GM21367 (cell line): ENCODE measurements at regions not wholly inside any gene's neighbourhood (a gene's known extent, or its start where the extent isn't known, plus 50 kb on each side); places are given as distances from the start of the nearest gene placed in this dataset.
"Not testable (repeated sequence)": the region's sequence is repeated elsewhere in the genome, so short reads cannot be mapped to it uniquely, and the experiment has no call there.

Experiments used
- ATAC-seq: cut with Tn5 transposase; IDR thresholded peaks from one replicate; pipeline ENCODE4 v1.9.1; 2021; ENCODE audit not compliant: unreplicated experiment

DNA sequence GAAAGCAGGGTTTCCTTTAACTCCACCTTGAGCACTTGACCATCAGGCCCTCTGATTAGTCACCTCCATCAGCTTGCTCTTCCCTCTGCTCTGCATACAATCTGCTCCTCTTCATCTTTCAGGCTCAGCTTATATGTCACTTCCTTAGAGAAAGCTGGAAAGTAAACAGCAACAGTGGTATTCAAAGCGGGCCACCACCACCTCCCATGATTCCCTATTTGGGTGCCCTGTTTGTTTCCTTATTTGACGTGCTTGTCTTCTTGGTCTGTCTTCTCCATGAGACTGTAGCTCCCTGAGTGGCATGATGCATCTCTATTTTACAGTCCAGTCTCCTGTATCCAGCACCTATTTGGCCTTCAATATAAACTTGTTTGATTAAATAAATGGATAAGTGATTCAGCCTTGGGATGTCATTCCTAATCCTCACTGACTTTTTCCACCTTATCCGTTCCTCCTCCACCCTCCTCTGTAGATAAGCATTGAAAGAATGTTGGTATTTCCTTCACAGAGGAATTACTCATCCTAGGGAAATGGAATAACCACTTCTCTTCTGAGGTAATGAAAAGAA is 102.8 kb upstream of the SGK1 start:
- ATAC-seq, result no peak

DNA sequence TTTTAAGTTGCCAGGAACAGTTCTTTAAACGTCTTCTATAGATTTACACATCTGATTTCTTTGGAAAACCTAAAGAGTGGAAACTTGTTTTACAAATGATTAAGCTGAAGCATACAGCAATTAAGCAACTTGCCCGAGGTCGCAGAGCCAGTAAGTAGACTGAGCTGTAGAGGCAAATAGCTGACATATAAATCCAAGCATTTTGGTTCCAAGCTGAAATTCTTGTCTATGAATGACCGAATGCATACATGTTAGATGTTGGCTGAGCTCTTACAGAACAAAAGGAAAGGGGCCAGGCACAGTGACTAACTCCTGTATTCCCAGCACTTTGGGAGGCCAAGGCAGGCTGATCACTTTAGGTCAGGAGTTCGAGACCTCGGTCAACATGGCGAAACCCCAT is 101.8 kb upstream of the SGK1 start:
- no peak for ATAC-seq

DNA sequence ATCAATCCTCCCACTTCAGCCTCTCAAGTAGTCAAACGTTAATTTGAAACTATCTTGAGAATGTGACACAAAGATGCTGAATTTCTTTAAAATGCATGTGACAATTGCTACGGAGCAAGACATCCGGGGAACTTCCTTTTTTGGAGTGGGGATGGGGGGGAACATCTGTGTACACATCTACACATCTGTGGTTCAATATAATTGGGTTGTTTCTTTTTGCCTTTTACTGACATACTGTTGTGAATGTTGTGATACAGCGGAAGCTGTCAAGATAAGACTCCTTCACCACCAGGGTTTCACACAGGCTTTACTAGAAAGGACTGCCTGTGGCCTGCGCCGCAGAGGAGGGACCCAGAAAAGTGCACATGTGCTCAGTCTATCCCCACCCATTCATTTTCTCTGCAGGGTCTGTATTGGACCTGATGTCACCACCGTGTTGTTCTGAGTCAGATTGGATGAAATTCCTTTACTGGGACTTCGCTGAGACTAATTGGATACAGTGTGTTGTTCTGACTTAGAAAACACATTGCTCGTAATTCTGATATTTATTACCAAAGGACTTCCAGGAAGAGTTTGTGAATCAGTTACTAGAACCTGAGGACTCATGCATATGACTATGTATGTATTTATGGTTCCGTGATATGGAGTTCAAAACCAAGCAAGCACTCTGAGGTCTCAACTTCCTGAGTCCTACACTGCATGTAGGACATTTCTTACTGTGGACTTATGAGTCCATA is 98.7 kb upstream of the SGK1 start:
- ATAC-seq, result no peak

DNA sequence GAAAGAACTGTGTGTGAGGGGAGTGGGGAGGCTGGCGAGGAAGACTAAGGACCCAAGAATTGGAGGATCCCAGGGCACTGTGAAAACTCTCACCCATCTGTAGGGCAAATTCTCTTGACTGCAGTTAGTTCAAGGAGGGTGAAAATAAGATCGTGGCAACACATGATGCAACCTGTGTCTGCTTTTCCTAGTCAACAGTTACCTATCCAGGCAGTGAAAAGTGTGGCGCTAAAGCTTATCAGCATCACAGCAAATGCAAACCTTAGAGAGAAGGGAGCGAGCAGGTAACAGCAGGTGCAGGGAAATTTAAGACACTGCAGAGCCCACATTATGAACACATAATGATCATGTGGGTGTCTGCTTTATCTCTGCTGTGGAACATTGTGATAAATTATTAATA is 97.7 kb upstream of the SGK1 start:
- no peak for ATAC-seq

- no peak for ATAC-seq
Observed at GRCh38 chr6:134415194-134415593, 97.3 kb upstream of the SGK1 start.

DNA sequence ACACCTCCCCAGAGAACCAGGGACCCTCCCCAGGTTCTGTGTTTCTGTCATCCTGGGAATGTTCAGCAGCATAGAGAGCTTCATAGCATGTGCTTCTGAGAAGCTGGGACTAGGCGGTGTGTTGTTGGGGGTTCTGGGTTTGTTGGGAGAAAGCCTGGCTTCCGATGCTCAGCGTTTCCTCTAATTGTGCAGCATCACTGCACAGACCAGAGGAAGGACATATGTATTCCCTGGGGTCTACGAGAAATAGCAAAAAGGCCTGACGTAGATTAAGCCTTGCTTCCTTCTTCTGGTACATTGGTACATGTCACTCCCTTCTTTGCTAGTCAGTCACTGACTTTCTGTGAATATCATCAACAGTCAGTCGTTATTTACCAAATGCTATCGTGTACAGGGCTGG is 96.9 kb upstream of the SGK1 start:
- no peak for ATAC-seq

- ATAC-seq, result no peak
Observed at GRCh38 chr6:134413241-134413643, 95.3 kb upstream of the SGK1 start.

DNA sequence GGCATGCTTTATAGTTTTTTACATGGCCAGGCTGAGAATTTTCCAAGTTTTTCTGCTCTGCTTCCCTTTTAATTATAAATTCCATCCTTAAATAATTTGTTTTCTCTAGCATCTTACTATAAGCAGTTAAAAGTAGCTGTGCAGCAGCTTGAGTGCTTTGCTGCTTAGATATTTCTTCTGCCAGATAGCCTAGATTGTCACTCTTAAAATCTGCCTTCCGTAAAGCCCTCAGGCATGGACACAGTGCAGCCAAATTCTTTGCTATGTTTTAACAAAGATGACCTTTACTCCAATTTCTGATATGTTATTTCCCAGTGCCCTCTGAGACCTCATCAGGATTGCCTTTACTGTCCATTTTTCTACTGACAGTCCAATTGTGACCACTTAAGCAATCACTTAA is 92.6 kb upstream of the SGK1 start:
- no peak for ATAC-seq

- ATAC-seq, result no peak
Observed at GRCh38 chr6:134407791-134408190, 89.9 kb upstream of the SGK1 start.

DNA sequence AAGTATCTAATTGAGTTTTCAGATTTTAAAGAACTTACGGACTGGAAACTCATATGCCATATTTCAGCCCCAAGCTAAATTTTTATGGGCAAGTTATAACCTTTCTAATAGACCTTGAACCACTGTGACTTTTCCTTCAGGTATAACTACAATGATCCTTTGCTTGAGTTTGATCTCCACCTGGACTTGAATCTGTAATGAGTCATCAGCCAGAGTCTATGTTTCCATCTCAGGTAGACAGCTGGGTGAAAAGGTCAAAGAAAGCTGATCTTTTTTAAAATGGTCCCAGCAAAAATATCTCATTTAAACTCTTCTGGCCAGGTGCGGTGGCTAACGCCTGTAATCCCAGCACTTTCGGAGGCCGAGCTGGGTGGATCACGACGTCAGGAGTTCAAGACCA is 88.4 kb upstream of the SGK1 start:
- ATAC-seq, result no peak

- ATAC-seq, result no peak
Observed at GRCh38 chr6:134405386-134406087, 87.6 kb upstream of the SGK1 start.

GRCh38 chr6:134403312-134403711 is 85.4 kb upstream of the SGK1 start:
- ATAC-seq, result not testable (repeated sequence)

GRCh38 chr6:134402372-134402984 is 84.6 kb upstream of the SGK1 start:
- ATAC-seq, result no peak

- no peak for ATAC-seq
Observed at GRCh38 chr6:134400941-134401340, 83.0 kb upstream of the SGK1 start.

DNA sequence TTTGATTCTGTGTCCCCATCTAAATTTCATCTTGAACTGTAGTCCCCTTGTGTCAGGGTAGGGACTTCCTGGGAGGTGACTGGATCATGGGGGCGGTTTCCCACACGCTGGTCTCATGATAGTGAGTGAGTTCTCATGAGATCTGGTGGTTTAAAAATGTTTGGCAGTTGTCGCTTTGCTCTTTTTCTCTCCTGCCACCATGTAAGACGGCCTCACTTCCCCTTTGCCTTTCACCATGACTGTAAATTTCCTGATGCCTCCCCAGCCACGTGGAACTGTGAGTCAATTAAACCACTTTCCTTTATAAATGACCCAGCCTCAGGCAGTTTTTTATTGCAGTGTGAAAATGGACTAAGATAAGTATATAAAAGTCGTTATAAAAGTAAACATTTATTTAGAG is 80.5 kb upstream of the SGK1 start:
- ATAC-seq, result no peak

DNA sequence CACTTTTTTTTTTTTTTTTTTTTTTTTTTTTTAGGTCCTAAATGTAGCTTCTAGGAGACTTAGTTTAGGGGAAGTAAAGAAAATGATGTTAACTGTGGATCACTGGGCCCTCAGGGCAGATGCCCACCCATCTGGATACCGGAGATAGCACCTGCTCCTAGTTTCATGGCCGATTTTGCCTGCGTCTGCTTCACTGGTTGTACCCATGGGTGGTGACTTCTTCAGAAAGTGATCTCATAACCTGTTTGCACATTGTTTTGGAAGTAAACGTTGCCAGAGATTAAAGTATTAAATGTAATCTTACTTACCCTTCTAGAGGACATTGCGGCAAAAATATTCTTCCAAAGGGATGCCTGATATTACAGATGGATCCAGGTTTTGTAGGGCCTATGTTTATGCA is 79.8 kb upstream of the SGK1 start:
- ATAC-seq, result no peak

- ATAC-seq, result no peak
Observed at GRCh38 chr6:134394905-134395304, 77.0 kb upstream of the SGK1 start.

DNA sequence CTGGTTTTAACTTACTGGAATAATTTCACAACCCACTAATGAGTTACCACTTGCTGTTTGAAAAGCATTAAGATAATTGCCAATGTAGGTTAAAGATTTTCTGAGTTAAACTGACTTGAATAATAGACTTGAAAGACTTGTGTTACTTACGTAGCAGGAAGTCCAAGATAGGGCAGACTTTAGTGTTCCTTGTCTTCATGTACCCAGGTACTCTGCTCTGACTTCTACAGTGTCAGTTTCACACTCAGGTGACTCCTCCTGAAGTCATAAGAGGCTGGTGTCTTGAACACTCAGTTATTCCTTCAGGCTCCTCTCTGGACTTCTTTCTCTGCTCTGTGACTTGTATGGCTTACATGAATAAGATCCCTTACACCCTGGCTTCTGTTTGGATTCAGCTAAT is 76.3 kb upstream of the SGK1 start:
- ATAC-seq, result no peak

GRCh38 chr6:134391205-134391604 is 73.3 kb upstream of the SGK1 start:
- ATAC-seq, result no peak

- no peak for ATAC-seq
Observed at GRCh38 chr6:134389658-134390057, 71.7 kb upstream of the SGK1 start.

DNA sequence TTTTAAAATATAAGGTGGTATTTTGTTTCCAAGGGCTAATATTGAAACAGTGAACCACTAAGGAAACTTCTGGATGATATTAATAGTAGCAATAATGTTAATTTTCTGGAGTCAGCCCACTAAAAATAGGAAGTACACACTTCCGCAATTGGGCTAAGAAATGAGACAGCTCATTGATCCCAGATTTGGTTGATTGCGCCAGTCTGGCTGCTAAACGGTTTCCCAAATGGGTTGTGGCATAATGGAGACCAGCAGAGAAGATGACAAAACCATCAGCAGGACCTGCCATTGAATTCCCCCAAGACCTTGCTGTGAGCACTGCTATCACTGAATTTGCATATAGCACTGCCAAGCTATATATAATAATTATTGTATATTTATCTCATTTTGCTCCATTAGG is 71.2 kb upstream of the SGK1 start:
- no peak for ATAC-seq

- not testable (repeated sequence) for ATAC-seq
Observed at GRCh38 chr6:134386482-134386881, 68.6 kb upstream of the SGK1 start.
